Nephron progenitor cell (in vitro differentiated cells): ENCODE measurements at regions not wholly inside any gene's neighbourhood (a gene's known extent, or its start where the extent isn't known, plus 50 kb on each side); places are given as distances from the start of the nearest gene placed in this dataset.
"Not testable (repeated sequence)": the region's sequence is repeated elsewhere in the genome, so short reads cannot be mapped to it uniquely, and the experiment has no call there.

Experiments
- DNase-seq: peaks from one replicate; pipeline ENCODE4 v3.0.0; 2021
- H3K27ac Mint-ChIP-seq: 2 replicates; pipeline ENCODE4 v1.8.0; 2021; ENCODE audit warnings: mild to moderate bottlenecking, moderate library complexity, mixed read lengths
- H3K27me3 Mint-ChIP-seq: 2 replicates; pipeline ENCODE4 v1.8.0; 2021; ENCODE audit warnings: mild to moderate bottlenecking, low read depth, mixed read lengths; ENCODE audit not compliant: poor library complexity
- H3K36me3 Mint-ChIP-seq: 2 replicates; pipeline ENCODE4 v1.8.0; 2021; ENCODE audit warnings: low read depth, mixed read lengths
- H3K4me1 Mint-ChIP-seq: 2 replicates; pipeline ENCODE4 v1.8.0; 2021; ENCODE audit warnings: mixed read lengths
- H3K4me3 Mint-ChIP-seq: 2 replicates; pipeline ENCODE4 v1.8.0; 2021; ENCODE audit warnings: mild to moderate bottlenecking, moderate library complexity, mixed read lengths
- H3K9me3 Mint-ChIP-seq: 2 replicates; pipeline ENCODE4 v1.8.0; 2021; ENCODE audit warnings: mild to moderate bottlenecking, moderate library complexity, mixed read lengths
- CTCF ChIP-seq: fragments of 200-600 bp; sonication (generic); IDR thresholded peaks from 2 replicates; pipeline ENCODE4 v1.5.0; 2021; ENCODE audit warnings: antibody characterized with exemption

- Mint-ChIP-seq H3K27me3 (no peaks in the 10 kb centered on the region), H3K27ac (no peak overlapping the region), H3K36me3 (no peaks in the 10 kb centered on the region), H3K9me3 (peaks cover 4% of the 10 kb centered on the region), H3K4me1 (peaks cover 26% of the 10 kb centered on the region), H3K4me3 (no peak overlapping the region)
- no peak for TF ChIP-seq CTCF
- no peak for DNase-seq
Observed at GRCh38 chr14:57046175-57046574, 222.5 kb downstream of the EXOC5 start.

- H3K9me3 Mint-ChIP-seq, DNase-seq, H3K4me3 Mint-ChIP-seq, H3K27ac Mint-ChIP-seq, H3K27me3 Mint-ChIP-seq, H3K36me3 Mint-ChIP-seq: not testable (repeated sequence)
- peaks cover 16% of the 10 kb centered on the region for H3K4me1 Mint-ChIP-seq
Observed at GRCh38 chr14:57044101-57044973, 224.4 kb downstream of the EXOC5 start.

- Mint-ChIP-seq H3K4me1 (no peaks in the 10 kb centered on the region), H3K9me3 (no peaks in the 10 kb centered on the region), H3K4me3 (no peak overlapping the region), H3K36me3 (no peaks in the 10 kb centered on the region), H3K27me3 (peaks cover 4% of the 10 kb centered on the region), H3K27ac (no peak overlapping the region)
- DNase-seq = no peak
- no peak for TF ChIP-seq CTCF
Observed at GRCh38 chr14:57038689-57039088, 228.4 kb upstream of the OTX2 start.

GRCh38 chr14:57031474-57031873 is 221.2 kb upstream of the OTX2 start:
- Mint-ChIP-seq H3K4me3 (no peak overlapping the region), H3K27me3 (peaks cover 2% of the 10 kb centered on the region), H3K4me1 (no peaks in the 10 kb centered on the region), H3K9me3 (peaks cover 34% of the 10 kb centered on the region), H3K27ac (no peak overlapping the region), H3K36me3 (peaks cover 23% of the 10 kb centered on the region)
- no peak for TF ChIP-seq CTCF
- no peak for DNase-seq

DNA sequence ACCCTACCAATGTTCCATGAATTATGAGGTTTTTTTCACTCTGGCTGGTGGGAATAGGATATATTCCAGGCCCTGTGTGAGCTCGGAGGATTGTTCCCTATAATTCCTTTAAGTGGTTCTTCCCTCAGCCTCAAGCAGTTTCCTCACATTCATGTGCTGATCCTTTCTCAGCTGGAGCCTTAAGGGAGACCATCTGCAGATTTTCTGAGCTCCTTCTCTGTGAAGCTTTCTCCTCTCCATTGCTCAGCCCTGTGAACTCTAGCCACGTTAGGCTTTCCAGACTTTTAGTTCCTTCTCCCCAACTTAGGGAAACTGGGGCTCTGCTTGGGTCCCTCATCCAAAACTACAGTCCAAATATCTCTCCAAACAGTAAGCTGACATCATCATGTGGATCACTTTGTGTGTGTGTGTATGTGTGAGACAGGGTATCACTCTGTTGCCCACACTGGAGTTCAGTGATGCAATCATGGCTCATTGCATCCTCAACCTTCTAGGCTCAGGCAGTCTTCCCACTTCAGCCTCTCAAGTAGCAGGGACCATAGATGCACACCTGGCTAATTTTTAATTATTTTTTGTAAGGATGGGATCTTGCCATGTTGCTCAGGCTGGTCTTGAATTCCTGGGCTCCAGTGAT is 219.5 kb upstream of the OTX2 start:
- peaks cover 23% of the 10 kb centered on the region for H3K36me3 Mint-ChIP-seq
- no peak for DNase-seq
- peaks cover 2% of the 10 kb centered on the region for H3K27me3 Mint-ChIP-seq
- TF ChIP-seq CTCF = no peak
- peak overlapping the region; percentile 56 for H3K27ac Mint-ChIP-seq
- no peak overlapping the region for H3K4me3 Mint-ChIP-seq
- peaks cover 39% of the 10 kb centered on the region for H3K9me3 Mint-ChIP-seq
- no peaks in the 10 kb centered on the region for H3K4me1 Mint-ChIP-seq

GRCh38 chr14:57025456-57025855 is 215.2 kb upstream of the OTX2 start:
- H3K36me3 Mint-ChIP-seq = peaks cover 13% of the 10 kb centered on the region
- no peak for DNase-seq
- peaks cover 30% of the 10 kb centered on the region for H3K9me3 Mint-ChIP-seq
- no peak for TF ChIP-seq CTCF
- no peaks in the 10 kb centered on the region for H3K4me1 Mint-ChIP-seq
- peaks cover 3% of the 10 kb centered on the region for H3K27me3 Mint-ChIP-seq
- H3K27ac Mint-ChIP-seq = no peak overlapping the region
- H3K4me3 Mint-ChIP-seq = no peak overlapping the region
